ENCODE measurements at regions not wholly inside any gene's neighbourhood (a gene's known extent, or its start where the extent isn't known, plus 50 kb on each side); places are given as distances from the start of the nearest gene placed in this dataset.

DNA sequence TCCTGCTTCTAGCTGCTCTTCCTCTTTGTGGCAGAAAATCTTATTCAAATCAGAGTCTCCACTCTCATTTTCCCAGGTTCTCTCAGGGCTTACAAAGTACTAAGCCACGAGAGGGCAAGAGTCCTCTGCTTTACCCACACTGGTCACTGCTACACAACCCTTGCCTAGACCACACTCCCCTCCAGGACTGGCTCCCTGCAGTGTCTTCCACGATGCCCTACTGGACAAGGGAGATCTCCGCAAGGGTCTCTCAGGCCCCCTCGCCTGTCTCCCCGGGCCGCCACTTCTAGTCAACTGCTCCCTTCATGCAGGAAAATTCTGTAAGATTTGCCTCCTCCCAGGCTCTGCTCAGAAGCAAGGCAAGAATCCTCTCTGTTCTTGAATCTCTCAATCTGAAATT, 319.6 kb downstream of the RRAGC start:
- TF ChIP-seq YY1 (IDR thresholded peaks at IDR 0.05; ENCODE audit: insufficient read depth, insufficient read length) (no peak), ZNF274 (IDR thresholded peaks at IDR 0.05; ENCODE audit: low read depth, low read length) (no peak)
